ENCODE measurements at regions not wholly inside any gene's neighbourhood (a gene's known extent, or its start where the extent isn't known, plus 50 kb on each side); places are given as distances from the start of the nearest gene placed in this dataset.

DNA sequence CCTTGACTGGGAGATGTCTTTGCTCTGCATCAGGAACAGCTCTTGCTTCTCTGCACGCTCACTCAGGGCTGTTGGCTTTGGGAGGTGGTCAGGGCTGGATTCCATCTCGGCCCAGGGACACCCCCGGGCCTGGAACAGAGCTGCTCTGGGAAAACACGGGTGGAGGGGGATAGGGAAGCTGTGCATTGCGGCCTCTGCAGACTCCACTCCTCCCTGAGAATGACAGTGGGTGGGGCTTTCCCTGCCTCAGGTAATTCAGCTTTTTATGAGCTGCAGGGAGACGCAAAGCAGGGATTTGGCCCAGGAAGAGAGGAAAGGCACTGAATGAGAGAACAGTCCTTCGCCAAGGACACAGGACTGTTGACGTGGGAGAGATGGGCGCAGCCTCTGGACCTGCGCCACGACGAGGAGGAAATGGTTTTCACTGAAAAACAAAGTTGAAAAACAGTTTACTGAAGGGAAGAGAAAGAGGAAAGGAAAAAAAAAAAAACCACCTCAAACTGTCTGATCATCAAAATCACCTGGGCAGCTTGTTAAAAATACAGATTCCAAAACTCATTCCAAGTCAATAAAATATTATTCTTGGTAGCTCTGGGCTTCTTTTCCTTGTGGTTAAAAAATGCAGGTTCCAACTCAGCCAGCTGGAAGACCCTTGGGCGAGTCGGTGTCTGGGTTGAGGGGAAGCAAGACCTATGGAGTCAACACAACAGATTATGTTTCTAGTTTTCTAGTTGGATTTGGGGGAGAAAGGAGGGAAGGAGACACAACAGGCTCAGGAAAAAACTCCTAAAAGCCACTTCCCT, 194.0 kb downstream of the ZFP36L2 start:
- no peak overlapping the region for H3K4me3 ChIP-seq (ENCODE audit: low read length)
- no peak for TF ChIP-seq CTCF (conservative IDR thresholded peaks at IDR 0.05; ENCODE audit: low read length)
- peak; percentile 43 for DNase-seq (ENCODE audit: low read depth)

GRCh38 chr2:43031471-43032212, 194.8 kb downstream of the ZFP36L2 start:
- no peak for TF ChIP-seq CTCF (conservative IDR thresholded peaks at IDR 0.05; ENCODE audit: low read length)
- DNase-seq (ENCODE audit: low read depth) = no peak
- H3K4me3 ChIP-seq (ENCODE audit: low read length) = no peak overlapping the region

GRCh38 chr2:43030551-43031307, 195.7 kb downstream of the ZFP36L2 start:
- TF ChIP-seq CTCF (conservative IDR thresholded peaks at IDR 0.05; ENCODE audit: low read length) = no peak
- DNase-seq (ENCODE audit: low read depth) = no peak
- no peak overlapping the region for H3K4me3 ChIP-seq (ENCODE audit: low read length)

- no peak for DNase-seq (ENCODE audit: low read depth)
- H3K4me3 ChIP-seq (ENCODE audit: low read length) = no peak overlapping the region
- TF ChIP-seq CTCF (conservative IDR thresholded peaks at IDR 0.05; ENCODE audit: low read length) = no peak
Measured at GRCh38 chr2:43029186-43029585, 197.2 kb downstream of the ZFP36L2 start.

- TF ChIP-seq CTCF (conservative IDR thresholded peaks at IDR 0.05; ENCODE audit: low read length) = no peak
Measured at GRCh38 chr2:43028188-43028587, 198.2 kb downstream of the ZFP36L2 start.

DNA sequence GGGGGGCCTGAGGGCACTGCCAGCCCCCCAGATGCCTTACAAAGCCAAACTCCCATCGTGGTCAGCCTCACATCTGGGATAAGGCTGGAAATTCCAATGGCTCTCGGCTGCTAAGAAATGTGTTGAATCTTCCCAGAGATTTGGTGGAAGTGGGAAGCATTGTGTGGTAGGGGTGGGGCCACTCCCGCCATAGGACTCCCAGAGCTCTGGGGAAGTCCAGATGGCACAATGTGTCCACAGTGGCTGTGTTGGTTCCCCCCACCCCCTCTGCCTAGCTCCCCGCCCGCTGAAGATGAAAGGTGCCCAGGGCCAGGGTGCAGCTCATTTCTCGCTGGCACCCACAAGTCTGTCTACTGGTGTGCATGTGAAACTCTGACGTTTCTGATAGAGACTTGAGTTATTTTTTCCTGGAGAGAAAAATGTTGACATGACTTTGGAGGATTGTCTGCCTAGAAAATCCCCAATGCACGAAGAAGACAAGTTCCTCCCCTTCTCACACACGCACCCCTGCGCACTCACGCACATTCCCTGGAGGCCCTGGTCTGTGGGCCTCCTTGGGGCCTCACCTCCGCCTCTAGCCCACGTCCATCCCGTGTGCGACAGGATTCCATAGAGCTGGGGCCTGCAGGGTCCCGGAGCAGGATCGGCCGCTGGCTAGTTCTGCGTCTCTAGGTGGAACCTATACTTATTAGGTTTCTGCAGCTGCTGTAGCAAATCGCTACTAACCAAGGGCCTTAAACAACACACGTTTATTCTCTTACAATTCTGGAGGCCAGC, 199.1 kb downstream of the ZFP36L2 start:
- TF ChIP-seq CTCF (conservative IDR thresholded peaks at IDR 0.05; ENCODE audit: low read length) = no peak
- H3K4me3 ChIP-seq (ENCODE audit: low read length) = no peak overlapping the region
- peak; percentile 76 for DNase-seq (ENCODE audit: low read depth)

More at GRCh38 chr2:43028188-43028587, 198.2 kb downstream of the ZFP36L2 start:
- H3K4me3 ChIP-seq (ENCODE audit: low read length) = no peak overlapping the region
- no peak for DNase-seq (ENCODE audit: low read depth)
